Activated CD4-positive, alpha-beta T cell treated with anti-CD3 and anti-CD28 coated beads for 36 hours (primary cell): ENCODE measurements at regions not wholly inside any gene's neighbourhood (a gene's known extent, or its start where the extent isn't known, plus 50 kb on each side); places are given as distances from the start of the nearest gene placed in this dataset.

ENCODE experiments used
- ATAC-seq: fragments of 200-7000 bp; cut with Tn5 transposase; one replicate; pipeline ENCODE4 v1.10.0; 2021; ENCODE audit warnings: mild to moderate bottlenecking, moderate library complexity
- CTCF ChIA-PET: fragments of 350-600 bp; sonication (Branson Sonifier 250); formaldehyde crosslinking; loops from one replicate; lab custom pipeline; 2021; ENCODE audit warnings: antibody characterized with exemption; lab: Charles Lee
- POLR2A ChIA-PET: fragments of 350-600 bp; sonication (Branson Sonifier 250); formaldehyde crosslinking; loops from one replicate; lab custom pipeline; 2021; ENCODE audit warnings: antibody characterized with exemption, inconsistent platforms; lab: Charles Lee
- DNase-seq: peaks from one replicate; pipeline ENCODE4 v3.0.0-alpha.2; 2020
- H3K27ac Mint-ChIP-seq: one replicate; pipeline ENCODE4 v1.8.0; 2021; ENCODE audit warnings: mixed read lengths
- H3K27me3 Mint-ChIP-seq: one replicate; pipeline ENCODE4 v1.8.0; 2021; ENCODE audit warnings: mixed read lengths
- H3K36me3 Mint-ChIP-seq: one replicate; pipeline ENCODE4 v1.8.0; 2021; ENCODE audit warnings: low read depth, mixed read lengths
- H3K4me1 Mint-ChIP-seq: one replicate; pipeline ENCODE4 v1.8.0; 2021; ENCODE audit warnings: mixed read lengths
- H3K4me3 Mint-ChIP-seq: one replicate; pipeline ENCODE4 v1.8.0; 2021; ENCODE audit warnings: mild to moderate bottlenecking, moderate library complexity, mixed read lengths
- H3K9me3 Mint-ChIP-seq: one replicate; pipeline ENCODE4 v1.8.0; 2021; ENCODE audit warnings: low read depth, mixed read lengths
- intact Hi-C, 2 experiments: fragments of 100-400 bp; cut with DNase I in 1 of 2; cut with micrococcal nuclease in 1 of 2; formaldehyde crosslinking; loops; one replicate each; pipeline versions ENCODE4 v1.14.2 to v1.15.1; 2022 to 2024; cut with DNase I, micrococcal nuclease

- no peaks in the 10 kb centered on the region for H3K4me1 Mint-ChIP-seq
- ATAC-seq (no peak), DNase-seq (no peak)
- CTCF ChIA-PET: no interaction called here
- no peak overlapping the region for H3K4me3 Mint-ChIP-seq
- POLR2A ChIA-PET: no interaction called here
- intact Hi-C loops: no loop called here
- no peaks in the 10 kb centered on the region for H3K36me3 Mint-ChIP-seq
- H3K27ac Mint-ChIP-seq: no peak overlapping the region
- H3K27me3 Mint-ChIP-seq: no peaks in the 10 kb centered on the region
- peaks cover 7% of the 10 kb centered on the region for H3K9me3 Mint-ChIP-seq
Measured at GRCh38 chr5:18024542-18024941, 390.3 kb downstream of the TAF11L14 start.

GRCh38 chr5:18027241-18027867 is 393.1 kb downstream of the TAF11L14 start:
- H3K27me3 Mint-ChIP-seq: no peaks in the 10 kb centered on the region
- no peak overlapping the region for H3K4me3 Mint-ChIP-seq
- DNase-seq: no peak
- peaks cover 4% of the 10 kb centered on the region for H3K9me3 Mint-ChIP-seq
- POLR2A ChIA-PET: no interaction called here
- intact Hi-C loops: no loop called here
- no peak overlapping the region for H3K27ac Mint-ChIP-seq
- CTCF ChIA-PET: no interaction called here
- ATAC-seq: no peak
- H3K36me3 Mint-ChIP-seq: no peaks in the 10 kb centered on the region
- H3K4me1 Mint-ChIP-seq: no peaks in the 10 kb centered on the region

GRCh38 chr5:18028036-18028435 is 393.8 kb downstream of the TAF11L14 start:
- no peaks in the 10 kb centered on the region for H3K27me3 Mint-ChIP-seq
- no peak overlapping the region for H3K4me3 Mint-ChIP-seq
- no peaks in the 10 kb centered on the region for H3K4me1 Mint-ChIP-seq
- POLR2A ChIA-PET: no interaction called here
- no peak for DNase-seq
- intact Hi-C loops: no loop called here
- ATAC-seq: no peak
- H3K27ac Mint-ChIP-seq: no peak overlapping the region
- CTCF ChIA-PET: no interaction called here
- H3K9me3 Mint-ChIP-seq: peaks cover 7% of the 10 kb centered on the region
- no peaks in the 10 kb centered on the region for H3K36me3 Mint-ChIP-seq

- intact Hi-C loops: no loop called here
- Mint-ChIP-seq H3K36me3 (no peaks in the 10 kb centered on the region), H3K27me3 (no peaks in the 10 kb centered on the region), H3K27ac (no peak overlapping the region), H3K9me3 (peaks cover 6% of the 10 kb centered on the region), H3K4me3 (no peak overlapping the region), H3K4me1 (no peaks in the 10 kb centered on the region)
- ATAC-seq: no peak
- POLR2A ChIA-PET: no interaction called here
- no peak for DNase-seq
- CTCF ChIA-PET: no interaction called here
Measured at GRCh38 chr5:18032744-18033143, 398.5 kb downstream of the TAF11L14 start.

- H3K27ac Mint-ChIP-seq: no peak overlapping the region
- no peaks in the 10 kb centered on the region for H3K4me1 Mint-ChIP-seq
- ChIA-PET CTCF (no interaction called here), POLR2A (no interaction called here)
- intact Hi-C loops: no loop called here
- H3K4me3 Mint-ChIP-seq: no peak overlapping the region
- ATAC-seq (no peak), DNase-seq (no peak)
- H3K36me3 Mint-ChIP-seq: no peaks in the 10 kb centered on the region
- peaks cover 3% of the 10 kb centered on the region for H3K9me3 Mint-ChIP-seq
- no peaks in the 10 kb centered on the region for H3K27me3 Mint-ChIP-seq
Measured at GRCh38 chr5:18036531-18036930, 402.3 kb downstream of the TAF11L14 start.

GRCh38 chr5:18037718-18038117 is 403.5 kb downstream of the TAF11L14 start:
- peaks cover 1% of the 10 kb centered on the region for H3K9me3 Mint-ChIP-seq
- no peak for ATAC-seq
- ChIA-PET CTCF (interaction anchor here (0.6 kb wide), 1 partner anchor 1231 kb away, joined by 4 read pairs; no protein-coding TSS in a partner anchor), POLR2A (no interaction called here)
- no peak for DNase-seq
- no peak overlapping the region for H3K27ac Mint-ChIP-seq
- no peaks in the 10 kb centered on the region for H3K27me3 Mint-ChIP-seq
- H3K4me3 Mint-ChIP-seq: no peak overlapping the region
- H3K36me3 Mint-ChIP-seq: no peaks in the 10 kb centered on the region
- intact Hi-C loops: no loop called here
- H3K4me1 Mint-ChIP-seq: no peaks in the 10 kb centered on the region

- ATAC-seq (no peak), DNase-seq (no peak)
- no peaks in the 10 kb centered on the region for H3K36me3 Mint-ChIP-seq
- intact Hi-C loops: no loop called here
- ChIA-PET POLR2A (no interaction called here), CTCF (no interaction called here)
- no peaks in the 10 kb centered on the region for H3K4me1 Mint-ChIP-seq
- H3K27ac Mint-ChIP-seq: no peak overlapping the region
- no peaks in the 10 kb centered on the region for H3K9me3 Mint-ChIP-seq
- no peak overlapping the region for H3K4me3 Mint-ChIP-seq
- no peaks in the 10 kb centered on the region for H3K27me3 Mint-ChIP-seq
Measured at GRCh38 chr5:18043344-18043743, 409.1 kb downstream of the TAF11L14 start.

- H3K4me1 Mint-ChIP-seq: no peaks in the 10 kb centered on the region
- ChIA-PET CTCF (no interaction called here), POLR2A (no interaction called here)
- no peak overlapping the region for H3K4me3 Mint-ChIP-seq
- H3K27me3 Mint-ChIP-seq: no peaks in the 10 kb centered on the region
- ATAC-seq (no peak), DNase-seq (no peak)
- H3K27ac Mint-ChIP-seq: no peak overlapping the region
- intact Hi-C loops: no loop called here
- H3K9me3 Mint-ChIP-seq: peaks cover 4% of the 10 kb centered on the region
- H3K36me3 Mint-ChIP-seq: no peaks in the 10 kb centered on the region
Measured at GRCh38 chr5:18048449-18048848, 414.2 kb downstream of the TAF11L14 start.

- Mint-ChIP-seq H3K4me3 (no peak overlapping the region), H3K9me3 (peaks cover 4% of the 10 kb centered on the region), H3K36me3 (no peaks in the 10 kb centered on the region), H3K27me3 (no peaks in the 10 kb centered on the region), H3K27ac (no peak overlapping the region), H3K4me1 (no peaks in the 10 kb centered on the region)
- no peak for ATAC-seq
- DNase-seq: no peak
- ChIA-PET CTCF (no interaction called here), POLR2A (no interaction called here)
- intact Hi-C loops: no loop called here
Measured at GRCh38 chr5:18050345-18050744, 416.1 kb downstream of the TAF11L14 start.

- H3K36me3 Mint-ChIP-seq: no peaks in the 10 kb centered on the region
- intact Hi-C loops: no loop called here
- ChIA-PET CTCF (no interaction called here), POLR2A (no interaction called here)
- no peaks in the 10 kb centered on the region for H3K27me3 Mint-ChIP-seq
- DNase-seq (no peak), ATAC-seq (no peak)
- peaks cover 4% of the 10 kb centered on the region for H3K9me3 Mint-ChIP-seq
- no peak overlapping the region for H3K27ac Mint-ChIP-seq
- H3K4me3 Mint-ChIP-seq: no peak overlapping the region
- no peaks in the 10 kb centered on the region for H3K4me1 Mint-ChIP-seq
Measured at GRCh38 chr5:18050776-18051175, 416.5 kb downstream of the TAF11L14 start.

- ChIA-PET CTCF (no interaction called here), POLR2A (no interaction called here)
- no peak overlapping the region for H3K27ac Mint-ChIP-seq
- H3K4me1 Mint-ChIP-seq: no peaks in the 10 kb centered on the region
- H3K36me3 Mint-ChIP-seq: no peaks in the 10 kb centered on the region
- no peaks in the 10 kb centered on the region for H3K27me3 Mint-ChIP-seq
- DNase-seq (no peak), ATAC-seq (no peak)
- H3K9me3 Mint-ChIP-seq: peaks cover 4% of the 10 kb centered on the region
- intact Hi-C loops: no loop called here
- H3K4me3 Mint-ChIP-seq: no peak overlapping the region
Measured at GRCh38 chr5:18051953-18052352, 417.7 kb downstream of the TAF11L14 start.

- H3K27ac Mint-ChIP-seq: no peak overlapping the region
- ATAC-seq (no peak), DNase-seq (no peak)
- H3K4me1 Mint-ChIP-seq: no peaks in the 10 kb centered on the region
- CTCF ChIA-PET: no interaction called here
- POLR2A ChIA-PET: no interaction called here
- no peaks in the 10 kb centered on the region for H3K27me3 Mint-ChIP-seq
- intact Hi-C loops: no loop called here
- H3K4me3 Mint-ChIP-seq: no peak overlapping the region
- peaks cover 4% of the 10 kb centered on the region for H3K9me3 Mint-ChIP-seq
- no peaks in the 10 kb centered on the region for H3K36me3 Mint-ChIP-seq
Measured at GRCh38 chr5:18052569-18052968, 418.3 kb downstream of the TAF11L14 start.

GRCh38 chr5:18057725-18058124 is 423.5 kb downstream of the TAF11L14 start:
- Mint-ChIP-seq H3K4me3 (no peak overlapping the region), H3K36me3 (no peaks in the 10 kb centered on the region), H3K27ac (no peak overlapping the region), H3K9me3 (peaks cover 7% of the 10 kb centered on the region), H3K4me1 (no peaks in the 10 kb centered on the region), H3K27me3 (no peaks in the 10 kb centered on the region)
- ChIA-PET POLR2A (no interaction called here), CTCF (no interaction called here)
- DNase-seq (no peak), ATAC-seq (no peak)
- intact Hi-C loops: no loop called here
